ENCODE measurements at regions not wholly inside any gene's neighbourhood (a gene's known extent, or its start where the extent isn't known, plus 50 kb on each side); places are given as distances from the start of the nearest gene placed in this dataset.

DNA sequence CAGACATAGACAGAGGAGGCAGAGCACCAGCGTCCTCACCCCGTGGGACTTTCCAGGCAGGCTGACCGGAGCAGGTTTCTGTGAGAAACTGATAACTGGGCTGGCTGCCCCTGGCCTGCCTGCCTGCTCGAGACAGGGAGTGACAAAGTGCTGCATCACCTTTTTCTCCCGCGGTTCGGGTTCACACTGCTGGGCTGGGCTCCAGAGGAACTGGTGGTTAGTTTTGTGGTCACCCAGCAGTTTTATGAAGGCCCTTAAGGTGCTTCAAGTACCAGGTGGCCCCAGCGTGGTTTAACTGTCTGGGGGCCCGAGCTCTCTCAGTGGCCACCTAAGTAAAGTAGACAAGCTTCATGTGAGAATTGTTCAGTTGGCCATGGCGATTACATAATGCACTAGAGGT, 1073.6 kb downstream of the BCL11B start:
- no peak for ATAC-seq
- Mint-ChIP-seq H3K4me1 (peaks cover 11% of the 10 kb centered on the region), H3K27ac (no peak overlapping the region), H3K27me3 (ENCODE audit: low read depth) (no peaks in the 10 kb centered on the region), H3K36me3 (no peaks in the 10 kb centered on the region), H3K4me3 (no peak overlapping the region), H3K9me3 (no peaks in the 10 kb centered on the region)
- ChIA-PET POLR2A (no interaction called here), CTCF (no interaction called here)
- TF ChIP-seq, protein P1, sequence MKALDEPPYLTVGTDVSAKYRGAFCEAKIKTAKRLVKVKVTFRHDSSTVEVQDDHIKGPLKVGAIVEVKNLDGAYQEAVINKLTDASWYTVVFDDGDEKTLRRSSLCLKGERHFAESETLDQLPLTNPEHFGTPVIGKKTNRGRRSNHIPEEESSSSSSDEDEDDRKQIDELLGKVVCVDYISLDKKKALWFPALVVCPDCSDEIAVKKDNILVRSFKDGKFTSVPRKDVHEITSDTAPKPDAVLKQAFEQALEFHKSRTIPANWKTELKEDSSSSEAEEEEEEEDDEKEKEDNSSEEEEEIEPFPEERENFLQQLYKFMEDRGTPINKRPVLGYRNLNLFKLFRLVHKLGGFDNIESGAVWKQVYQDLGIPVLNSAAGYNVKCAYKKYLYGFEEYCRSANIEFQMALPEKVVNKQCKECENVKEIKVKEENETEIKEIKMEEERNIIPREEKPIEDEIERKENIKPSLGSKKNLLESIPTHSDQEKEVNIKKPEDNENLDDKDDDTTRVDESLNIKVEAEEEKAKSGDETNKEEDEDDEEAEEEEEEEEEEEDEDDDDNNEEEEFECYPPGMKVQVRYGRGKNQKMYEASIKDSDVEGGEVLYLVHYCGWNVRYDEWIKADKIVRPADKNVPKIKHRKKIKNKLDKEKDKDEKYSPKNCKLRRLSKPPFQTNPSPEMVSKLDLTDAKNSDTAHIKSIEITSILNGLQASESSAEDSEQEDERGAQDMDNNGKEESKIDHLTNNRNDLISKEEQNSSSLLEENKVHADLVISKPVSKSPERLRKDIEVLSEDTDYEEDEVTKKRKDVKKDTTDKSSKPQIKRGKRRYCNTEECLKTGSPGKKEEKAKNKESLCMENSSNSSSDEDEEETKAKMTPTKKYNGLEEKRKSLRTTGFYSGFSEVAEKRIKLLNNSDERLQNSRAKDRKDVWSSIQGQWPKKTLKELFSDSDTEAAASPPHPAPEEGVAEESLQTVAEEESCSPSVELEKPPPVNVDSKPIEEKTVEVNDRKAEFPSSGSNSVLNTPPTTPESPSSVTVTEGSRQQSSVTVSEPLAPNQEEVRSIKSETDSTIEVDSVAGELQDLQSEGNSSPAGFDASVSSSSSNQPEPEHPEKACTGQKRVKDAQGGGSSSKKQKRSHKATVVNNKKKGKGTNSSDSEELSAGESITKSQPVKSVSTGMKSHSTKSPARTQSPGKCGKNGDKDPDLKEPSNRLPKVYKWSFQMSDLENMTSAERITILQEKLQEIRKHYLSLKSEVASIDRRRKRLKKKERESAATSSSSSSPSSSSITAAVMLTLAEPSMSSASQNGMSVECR (CRISPR knock-in tag; IDR thresholded peaks at IDR 0.05; ENCODE audit: borderline replicate concordance), result no peak
- TF ChIP-seq, protein P2, sequence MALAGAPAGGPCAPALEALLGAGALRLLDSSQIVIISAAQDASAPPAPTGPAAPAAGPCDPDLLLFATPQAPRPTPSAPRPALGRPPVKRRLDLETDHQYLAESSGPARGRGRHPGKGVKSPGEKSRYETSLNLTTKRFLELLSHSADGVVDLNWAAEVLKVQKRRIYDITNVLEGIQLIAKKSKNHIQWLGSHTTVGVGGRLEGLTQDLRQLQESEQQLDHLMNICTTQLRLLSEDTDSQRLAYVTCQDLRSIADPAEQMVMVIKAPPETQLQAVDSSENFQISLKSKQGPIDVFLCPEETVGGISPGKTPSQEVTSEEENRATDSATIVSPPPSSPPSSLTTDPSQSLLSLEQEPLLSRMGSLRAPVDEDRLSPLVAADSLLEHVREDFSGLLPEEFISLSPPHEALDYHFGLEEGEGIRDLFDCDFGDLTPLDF (CRISPR knock-in tag; IDR thresholded peaks at IDR 0.05), result no peak
- no peak for TF ChIP-seq RELA (CRISPR knock-in tag; IDR thresholded peaks at IDR 0.05; ENCODE audit: borderline replicate concordance)
- TF ChIP-seq, protein P3, sequence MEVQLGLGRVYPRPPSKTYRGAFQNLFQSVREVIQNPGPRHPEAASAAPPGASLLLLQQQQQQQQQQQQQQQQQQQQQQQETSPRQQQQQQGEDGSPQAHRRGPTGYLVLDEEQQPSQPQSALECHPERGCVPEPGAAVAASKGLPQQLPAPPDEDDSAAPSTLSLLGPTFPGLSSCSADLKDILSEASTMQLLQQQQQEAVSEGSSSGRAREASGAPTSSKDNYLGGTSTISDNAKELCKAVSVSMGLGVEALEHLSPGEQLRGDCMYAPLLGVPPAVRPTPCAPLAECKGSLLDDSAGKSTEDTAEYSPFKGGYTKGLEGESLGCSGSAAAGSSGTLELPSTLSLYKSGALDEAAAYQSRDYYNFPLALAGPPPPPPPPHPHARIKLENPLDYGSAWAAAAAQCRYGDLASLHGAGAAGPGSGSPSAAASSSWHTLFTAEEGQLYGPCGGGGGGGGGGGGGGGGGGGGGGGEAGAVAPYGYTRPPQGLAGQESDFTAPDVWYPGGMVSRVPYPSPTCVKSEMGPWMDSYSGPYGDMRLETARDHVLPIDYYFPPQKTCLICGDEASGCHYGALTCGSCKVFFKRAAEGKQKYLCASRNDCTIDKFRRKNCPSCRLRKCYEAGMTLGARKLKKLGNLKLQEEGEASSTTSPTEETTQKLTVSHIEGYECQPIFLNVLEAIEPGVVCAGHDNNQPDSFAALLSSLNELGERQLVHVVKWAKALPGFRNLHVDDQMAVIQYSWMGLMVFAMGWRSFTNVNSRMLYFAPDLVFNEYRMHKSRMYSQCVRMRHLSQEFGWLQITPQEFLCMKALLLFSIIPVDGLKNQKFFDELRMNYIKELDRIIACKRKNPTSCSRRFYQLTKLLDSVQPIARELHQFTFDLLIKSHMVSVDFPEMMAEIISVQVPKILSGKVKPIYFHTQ (CRISPR knock-in tag; IDR thresholded peaks at IDR 0.05), result no peak
- no peak for TF ChIP-seq ETV6 (CRISPR knock-in tag; IDR thresholded peaks at IDR 0.05)
- TF ChIP-seq ZNF671 (CRISPR knock-in tag; IDR thresholded peaks at IDR 0.05), result no peak
- TF ChIP-seq TEAD1 (CRISPR knock-in tag; IDR thresholded peaks at IDR 0.05), result no peak
- no peak for TF ChIP-seq ELF4 (CRISPR knock-in tag; IDR thresholded peaks at IDR 0.05; ENCODE audit: low read depth)
- DNase-seq (ENCODE audit: low spot score), result no peak

DNA sequence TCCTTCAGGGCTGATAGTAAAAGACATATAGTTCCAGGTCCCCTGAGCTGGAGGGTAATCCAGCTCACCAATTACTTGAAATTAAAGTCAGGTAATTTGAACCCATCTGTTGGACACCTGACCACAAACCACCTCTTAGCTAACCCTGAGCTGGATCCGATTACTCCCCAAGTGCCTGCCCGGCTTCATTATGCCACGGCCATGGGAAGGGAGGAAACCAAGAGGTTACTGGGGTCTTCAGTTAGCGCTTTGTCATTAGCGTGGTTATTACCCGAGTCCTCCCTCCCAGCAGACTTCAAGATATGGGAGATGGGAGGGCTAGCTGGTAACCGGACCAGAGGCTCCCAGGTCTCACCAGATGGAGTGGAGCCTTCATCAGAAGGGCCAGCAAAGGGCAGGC, 1071.4 kb downstream of the BCL11B start:
- ChIA-PET CTCF (no interaction called here), POLR2A (no interaction called here)
- no peaks in the 10 kb centered on the region for H3K9me3 Mint-ChIP-seq

More for the DNA sequence above, 1071.4 kb downstream of the BCL11B start:
- ATAC-seq (no peak), DNase-seq (ENCODE audit: low spot score) (no peak)
- H3K36me3 Mint-ChIP-seq, result no peaks in the 10 kb centered on the region
- no peak overlapping the region for H3K4me3 Mint-ChIP-seq
- no peaks in the 10 kb centered on the region for H3K27me3 Mint-ChIP-seq (ENCODE audit: low read depth)
- peaks cover 20% of the 10 kb centered on the region for H3K4me1 Mint-ChIP-seq
- TF ChIP-seq MYBL2 (CRISPR knock-in tag; IDR thresholded peaks at IDR 0.05) (no peak), NFYB (CRISPR knock-in tag; conservative IDR thresholded peaks at IDR 0.05; ENCODE audit: low read depth) (no peak), ZNF416 (CRISPR knock-in tag; IDR thresholded peaks at IDR 0.05) (no peak), IRF2 (CRISPR knock-in tag; IDR thresholded peaks at IDR 0.05; ENCODE audit: borderline replicate concordance, low read depth) (no peak), SMAD3 (CRISPR knock-in tag; IDR thresholded peaks at IDR 0.05; ENCODE audit: borderline replicate concordance) (no peak)
- TF ChIP-seq, protein P4, sequence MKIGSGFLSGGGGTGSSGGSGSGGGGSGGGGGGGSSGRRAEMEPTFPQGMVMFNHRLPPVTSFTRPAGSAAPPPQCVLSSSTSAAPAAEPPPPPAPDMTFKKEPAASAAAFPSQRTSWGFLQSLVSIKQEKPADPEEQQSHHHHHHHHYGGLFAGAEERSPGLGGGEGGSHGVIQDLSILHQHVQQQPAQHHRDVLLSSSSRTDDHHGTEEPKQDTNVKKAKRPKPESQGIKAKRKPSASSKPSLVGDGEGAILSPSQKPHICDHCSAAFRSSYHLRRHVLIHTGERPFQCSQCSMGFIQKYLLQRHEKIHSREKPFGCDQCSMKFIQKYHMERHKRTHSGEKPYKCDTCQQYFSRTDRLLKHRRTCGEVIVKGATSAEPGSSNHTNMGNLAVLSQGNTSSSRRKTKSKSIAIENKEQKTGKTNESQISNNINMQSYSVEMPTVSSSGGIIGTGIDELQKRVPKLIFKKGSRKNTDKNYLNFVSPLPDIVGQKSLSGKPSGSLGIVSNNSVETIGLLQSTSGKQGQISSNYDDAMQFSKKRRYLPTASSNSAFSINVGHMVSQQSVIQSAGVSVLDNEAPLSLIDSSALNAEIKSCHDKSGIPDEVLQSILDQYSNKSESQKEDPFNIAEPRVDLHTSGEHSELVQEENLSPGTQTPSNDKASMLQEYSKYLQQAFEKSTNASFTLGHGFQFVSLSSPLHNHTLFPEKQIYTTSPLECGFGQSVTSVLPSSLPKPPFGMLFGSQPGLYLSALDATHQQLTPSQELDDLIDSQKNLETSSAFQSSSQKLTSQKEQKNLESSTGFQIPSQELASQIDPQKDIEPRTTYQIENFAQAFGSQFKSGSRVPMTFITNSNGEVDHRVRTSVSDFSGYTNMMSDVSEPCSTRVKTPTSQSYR (CRISPR knock-in tag; IDR thresholded peaks at IDR 0.05), result no peak
- TF ChIP-seq, protein P2 (CRISPR knock-in tag; IDR thresholded peaks at IDR 0.05), result no peak
- H3K27ac Mint-ChIP-seq, result no peak overlapping the region

Data from WTC11 (cell line).